IPS-NIHi7 (cell line): ENCODE measurements at regions not wholly inside any gene's neighbourhood (a gene's known extent, or its start where the extent isn't known, plus 50 kb on each side); places are given as distances from the start of the nearest gene placed in this dataset.

Experiments
- DNase-seq: peaks from one replicate; pipeline ENCODE4 v3.0.0; 2012; ENCODE audit warnings: mixed read lengths; ENCODE audit errors: extremely low spot score

GRCh38 chr2:151033271-151034248, 228.1 kb downstream of the RBM43 start:
- DNase-seq: no peak

DNA sequence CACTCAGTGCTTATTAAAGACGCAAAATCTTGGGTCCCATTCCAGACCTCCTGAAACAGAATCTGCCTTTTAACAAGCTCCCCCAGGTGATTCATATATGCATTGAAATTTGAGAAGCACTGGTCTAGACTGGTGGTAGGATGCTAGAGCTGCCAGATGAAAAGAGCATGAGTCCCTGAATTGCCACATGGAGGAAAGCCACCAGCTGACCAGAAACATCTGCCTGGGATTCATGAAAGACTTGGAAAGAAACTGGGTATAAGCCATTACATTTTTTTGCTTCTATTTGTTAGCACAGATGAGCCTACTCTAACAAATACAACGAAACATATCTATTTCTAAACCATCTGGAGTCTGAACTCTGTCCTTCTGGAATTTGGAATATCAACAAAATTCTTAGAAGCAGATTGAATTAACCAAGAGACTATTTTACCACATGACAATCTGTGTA, 228.9 kb downstream of the RBM43 start:
- DNase-seq: no peak

DNA sequence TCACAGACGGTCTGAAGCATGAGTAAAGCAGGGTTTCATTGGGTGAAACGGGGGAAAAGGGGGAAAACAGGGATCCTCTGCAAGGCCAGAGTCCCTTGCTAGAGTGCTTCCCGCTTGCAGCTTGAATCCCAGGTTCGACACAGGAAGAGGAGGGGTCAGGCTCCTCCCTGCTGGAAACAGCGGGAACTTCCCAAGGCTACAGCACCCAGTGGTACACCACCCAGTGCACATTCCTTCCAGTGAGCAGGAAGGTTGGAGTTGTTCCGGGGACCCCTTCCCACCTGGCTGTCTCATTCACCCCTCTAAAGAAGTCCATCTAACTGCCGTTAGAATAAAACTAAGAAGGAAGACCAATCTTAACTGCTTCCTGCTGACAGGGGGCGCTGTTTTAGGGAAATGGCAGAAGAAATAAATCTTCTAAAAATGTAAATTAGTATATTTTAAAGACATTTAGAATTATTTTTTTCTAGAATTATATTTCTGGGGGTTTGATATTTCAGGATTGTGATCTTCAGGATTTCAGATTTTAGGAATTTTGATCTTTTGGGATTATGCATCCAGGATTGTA, 230.9 kb downstream of the RBM43 start:
- no peak for DNase-seq

DNA sequence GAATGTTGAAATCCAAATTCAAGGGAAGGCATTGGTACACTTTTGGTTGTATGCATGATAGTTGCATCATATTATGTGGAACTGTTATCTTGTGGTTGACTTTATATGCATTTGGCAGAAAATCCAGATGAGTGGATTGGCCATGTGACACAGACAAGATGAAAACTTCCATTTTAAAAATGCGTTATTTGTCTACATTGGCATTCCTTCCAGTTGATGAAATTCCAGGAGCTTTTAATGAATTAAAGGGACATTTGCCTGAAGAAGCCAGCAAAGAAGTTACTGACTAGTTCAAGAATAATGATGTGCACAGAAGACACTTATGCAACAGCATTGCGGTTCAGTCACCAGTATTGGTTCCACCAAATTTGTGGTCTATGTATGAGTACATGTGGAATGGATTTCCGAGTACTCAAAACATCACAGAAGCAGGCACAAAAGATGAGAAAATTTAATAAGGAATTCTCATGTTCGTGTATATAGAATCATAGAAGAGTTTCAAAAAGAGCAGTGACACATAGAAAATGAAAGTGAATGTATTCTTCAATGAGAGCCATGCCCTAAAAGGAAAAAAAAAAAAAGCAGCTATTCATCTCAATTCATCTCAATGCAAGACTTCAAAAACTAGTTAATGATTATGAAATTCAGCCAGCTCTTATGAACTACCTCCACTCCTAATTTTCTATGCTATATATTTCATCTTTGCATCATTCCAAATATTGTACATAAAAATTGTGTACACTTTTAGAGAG, 232.1 kb downstream of the RBM43 start:
- no peak for DNase-seq

- no peak for DNase-seq
These were observed 232.9 kb downstream of the RBM43 start for GRCh38 chr2:151028691-151029176.

DNA sequence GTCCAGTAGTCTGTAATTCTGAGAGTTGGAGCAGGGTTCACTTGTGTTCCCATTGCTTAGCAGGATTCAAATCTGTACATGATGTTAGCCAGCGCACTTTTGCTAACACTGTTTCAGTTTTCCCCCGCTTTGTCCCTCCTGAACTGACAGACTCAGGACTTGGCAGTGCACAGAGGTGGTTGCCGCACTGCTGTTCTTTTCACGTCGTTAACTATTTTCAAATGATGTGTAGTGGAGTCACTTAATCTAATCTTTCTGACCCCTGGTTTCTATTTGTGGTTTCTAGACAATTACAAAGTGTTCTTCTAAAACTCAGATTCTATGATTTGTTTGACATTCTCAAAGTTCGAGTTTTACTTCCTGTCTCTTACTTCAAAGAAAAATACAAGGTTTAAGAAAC, 234.5 kb downstream of the RBM43 start:
- DNase-seq: no peak

DNA sequence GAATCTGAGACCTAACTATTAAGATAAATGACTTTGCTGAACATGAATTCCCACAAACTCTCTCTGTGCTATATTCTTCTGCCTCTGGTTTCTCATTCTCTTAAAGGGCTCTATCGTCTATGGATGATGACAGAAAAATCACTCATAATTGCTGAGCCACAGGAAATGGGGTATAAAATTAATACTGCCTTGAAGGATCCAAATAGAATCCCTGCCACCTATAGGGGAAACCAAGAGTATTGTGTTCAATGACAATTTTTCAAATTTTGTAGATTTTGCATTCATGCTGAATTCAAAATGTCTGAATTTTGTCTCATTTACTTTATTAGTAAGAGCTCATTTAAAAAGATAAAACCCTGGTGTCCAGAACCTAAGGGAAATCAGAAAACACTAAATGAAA, 235.8 kb downstream of the RBM43 start:
- no peak for DNase-seq

DNA sequence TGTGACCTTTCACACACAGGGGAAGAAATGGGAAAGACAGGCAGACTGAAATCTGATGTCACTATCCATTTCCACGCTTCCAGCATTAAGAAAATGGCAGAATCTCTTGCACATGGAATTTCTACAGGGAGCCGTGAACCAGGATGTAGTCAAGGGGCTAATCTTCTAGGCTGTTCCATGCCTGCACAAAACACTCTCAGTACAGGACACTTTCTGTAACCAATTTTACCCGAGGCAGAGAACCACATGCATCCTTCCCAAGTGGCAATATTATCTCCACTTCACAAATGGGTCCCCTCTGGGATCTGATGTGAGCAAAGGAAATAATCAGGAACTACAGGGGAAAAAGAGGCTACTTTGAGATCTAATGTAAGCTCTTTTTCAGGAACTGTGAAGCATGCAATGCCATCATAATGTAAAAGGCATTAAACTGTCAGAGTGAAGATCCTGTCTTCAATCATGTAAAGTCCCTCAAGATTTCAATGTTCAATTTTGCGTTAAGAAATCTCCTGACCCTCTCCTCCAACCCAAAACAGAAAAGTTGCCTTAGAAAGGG, 236.9 kb downstream of the RBM43 start:
- DNase-seq: no peak

DNA sequence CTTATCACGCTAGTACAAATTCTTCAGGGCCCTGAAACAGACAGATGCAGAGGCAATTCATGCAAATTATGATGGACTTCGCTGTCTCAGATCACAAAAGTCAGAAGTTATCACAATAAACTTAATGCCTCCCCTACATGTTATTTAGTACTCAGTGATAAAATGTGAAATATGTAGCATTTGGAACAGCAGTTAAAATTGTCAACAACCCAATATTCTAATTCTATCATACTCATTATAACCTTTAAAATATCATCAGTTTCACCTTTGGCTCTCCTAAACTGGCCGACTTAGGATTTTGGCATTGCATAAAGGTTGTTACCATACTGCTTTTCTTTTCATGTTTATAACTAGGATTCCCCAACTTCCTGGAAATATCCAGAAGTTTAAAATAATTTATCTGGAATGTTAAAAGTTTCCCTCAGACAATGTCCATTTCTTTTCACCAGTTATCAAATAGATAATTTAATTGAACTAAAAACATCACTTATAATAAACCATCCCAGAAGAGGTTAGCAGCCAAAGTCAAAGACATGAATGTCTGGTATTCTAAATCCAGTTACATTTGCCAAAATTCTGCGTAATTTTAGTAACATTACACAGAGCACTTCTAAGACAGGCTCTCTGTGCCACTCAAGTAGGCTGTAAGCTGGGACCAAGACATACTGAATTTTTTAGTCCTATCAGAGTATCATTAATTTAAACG, 239.8 kb downstream of the RBM43 start:
- no peak for DNase-seq

DNA sequence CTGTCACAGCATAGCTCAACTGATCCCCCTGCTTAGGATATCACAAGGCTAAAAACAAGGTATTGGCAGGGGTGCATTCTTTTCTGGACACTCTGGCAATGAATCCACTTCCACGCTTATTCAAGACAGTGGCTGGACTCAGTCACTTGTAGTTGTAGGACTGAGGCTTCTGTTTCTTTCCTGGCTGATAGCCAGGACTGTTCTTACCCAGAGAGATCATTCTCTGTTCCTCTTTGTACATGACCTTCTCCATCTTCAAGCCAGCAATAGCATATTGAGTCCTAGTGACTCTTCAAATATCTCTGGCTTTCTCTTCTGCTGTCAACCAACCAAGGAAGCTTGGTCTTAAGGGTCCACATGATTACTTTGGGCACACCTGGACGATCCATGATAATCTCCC, 241.3 kb downstream of the RBM43 start:
- DNase-seq: no peak

DNA sequence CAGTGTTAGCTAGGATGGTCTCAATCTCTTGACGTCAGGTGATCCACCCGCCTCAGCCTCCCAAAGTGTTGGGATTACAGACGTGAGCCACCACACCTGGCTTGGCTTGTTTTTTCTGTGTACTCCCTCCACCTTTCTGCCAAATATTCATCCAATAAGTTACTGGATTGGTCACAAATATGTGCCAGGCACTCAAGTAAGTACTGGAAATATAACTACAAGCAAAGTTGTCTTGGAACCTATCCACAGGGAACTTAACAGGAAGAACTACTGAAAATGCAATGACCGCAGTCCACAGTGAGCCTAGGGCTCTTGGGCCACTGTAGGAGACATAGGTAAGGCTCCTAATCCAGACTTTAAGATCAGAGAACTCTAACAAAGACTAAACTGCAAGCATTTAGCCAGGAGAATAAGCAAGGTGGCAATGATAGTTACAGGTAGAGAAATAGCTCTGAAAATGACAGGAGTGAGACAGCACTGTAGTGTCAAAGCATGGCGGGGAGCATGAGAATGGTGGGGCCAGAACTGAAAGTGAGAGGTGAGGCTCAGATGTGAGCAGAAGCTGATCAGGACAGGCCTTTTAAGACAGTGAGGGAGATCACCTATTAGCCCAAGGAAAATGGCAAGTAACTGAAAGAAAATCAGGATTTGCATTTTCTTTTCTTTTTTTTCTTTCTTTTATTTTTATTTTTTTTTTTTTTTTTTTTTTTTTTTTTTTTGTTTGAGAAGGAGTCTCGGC, 252.1 kb downstream of the RBM43 start:
- no peak for DNase-seq

- DNase-seq: no peak
These were observed 254.3 kb downstream of the RBM43 start for GRCh38 chr2:151007365-151007764.

- DNase-seq: no peak
These were observed 258.6 kb downstream of the RBM43 start for GRCh38 chr2:151002959-151003600.

DNA sequence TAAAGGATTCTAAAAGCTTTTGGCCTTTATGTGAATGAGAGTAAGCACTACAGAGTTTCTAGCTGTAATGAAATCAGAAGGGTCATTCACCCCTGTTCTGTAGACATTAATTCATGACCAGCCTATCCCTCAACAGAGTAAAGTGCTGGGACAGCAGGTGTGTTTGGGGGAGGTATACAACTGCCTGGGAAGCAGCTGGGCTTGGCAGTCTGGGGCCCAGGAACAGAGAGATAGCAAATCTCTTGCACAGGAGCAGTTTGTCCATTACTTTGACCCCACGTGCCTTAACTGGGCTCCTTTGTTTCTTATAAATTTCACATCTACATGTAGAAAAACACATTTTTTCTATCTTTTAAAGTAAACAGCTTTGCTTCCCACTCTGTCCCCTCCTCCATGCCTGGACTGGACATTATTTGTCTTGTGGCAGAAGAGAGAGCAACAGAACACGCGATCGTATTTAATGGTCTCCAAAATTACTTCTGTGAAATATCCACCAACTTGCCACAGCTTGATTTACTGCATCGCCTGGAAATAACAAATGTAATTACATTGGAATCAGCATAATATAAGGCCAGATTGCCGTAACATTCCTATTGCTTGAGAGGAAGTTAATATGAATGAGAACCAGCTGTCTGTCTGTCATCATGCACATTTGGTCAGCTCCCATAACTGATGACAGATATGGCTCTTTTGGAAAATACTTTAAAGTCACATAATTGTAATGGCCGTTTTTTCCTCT, 263.8 kb downstream of the RBM43 start:
- no peak for DNase-seq

DNA sequence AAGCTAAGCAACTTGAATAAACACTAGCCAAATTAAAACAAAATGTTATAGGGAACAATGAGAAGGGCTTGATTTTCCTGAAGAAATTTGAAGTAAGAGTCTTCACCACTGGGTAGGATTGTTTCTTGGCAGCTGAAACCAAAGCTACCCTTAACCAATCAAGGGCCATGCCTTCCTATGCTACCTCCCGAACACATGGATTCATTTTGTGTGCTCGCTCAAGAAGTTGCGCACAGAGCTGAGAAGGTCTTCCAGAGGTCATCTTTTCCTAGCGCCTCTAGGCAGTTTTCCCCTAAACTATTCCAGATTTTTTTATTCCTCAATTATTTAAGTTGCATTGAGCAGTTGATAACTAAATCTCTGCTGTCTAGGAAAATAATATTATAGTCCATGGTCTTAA, 264.6 kb downstream of the RBM43 start:
- no peak for DNase-seq

DNA sequence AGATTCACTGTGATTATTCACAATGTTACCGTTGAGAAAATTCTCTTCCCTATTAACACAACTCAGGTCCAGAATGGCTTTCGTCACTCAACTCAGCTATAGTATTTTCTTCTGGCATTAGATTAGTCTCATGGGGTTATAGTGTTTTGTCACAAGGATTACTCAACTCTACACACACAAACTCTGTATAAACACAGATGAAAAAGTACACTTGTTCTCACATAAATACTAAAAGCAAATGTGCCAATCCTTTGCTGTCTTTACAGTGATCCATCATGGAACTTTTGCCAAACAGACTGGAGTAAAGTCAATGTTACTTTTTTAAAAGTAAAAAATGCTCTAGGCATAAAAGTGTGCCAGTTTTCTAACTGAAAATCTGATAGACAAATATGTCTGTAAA, 267.6 kb downstream of the RBM43 start:
- DNase-seq: no peak

DNA sequence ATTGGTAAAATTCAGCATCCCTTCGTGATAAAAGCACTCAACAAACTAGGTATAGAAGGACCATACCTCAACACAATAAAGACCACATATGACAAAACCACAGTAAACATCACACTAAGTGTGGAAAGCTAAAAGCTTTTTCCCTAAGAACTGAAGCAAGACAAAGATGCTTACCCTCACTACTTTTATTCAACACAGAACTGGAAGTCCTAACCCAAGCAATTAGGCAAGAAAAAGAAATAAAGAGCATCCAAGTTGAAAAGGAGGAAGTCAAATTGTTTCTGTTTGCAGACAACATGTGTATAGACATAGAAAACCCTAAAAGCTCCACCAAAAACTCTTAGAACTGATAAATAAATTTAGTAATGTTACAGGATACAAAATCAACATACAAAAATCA, 271.7 kb downstream of the RBM43 start:
- DNase-seq: no peak

DNA sequence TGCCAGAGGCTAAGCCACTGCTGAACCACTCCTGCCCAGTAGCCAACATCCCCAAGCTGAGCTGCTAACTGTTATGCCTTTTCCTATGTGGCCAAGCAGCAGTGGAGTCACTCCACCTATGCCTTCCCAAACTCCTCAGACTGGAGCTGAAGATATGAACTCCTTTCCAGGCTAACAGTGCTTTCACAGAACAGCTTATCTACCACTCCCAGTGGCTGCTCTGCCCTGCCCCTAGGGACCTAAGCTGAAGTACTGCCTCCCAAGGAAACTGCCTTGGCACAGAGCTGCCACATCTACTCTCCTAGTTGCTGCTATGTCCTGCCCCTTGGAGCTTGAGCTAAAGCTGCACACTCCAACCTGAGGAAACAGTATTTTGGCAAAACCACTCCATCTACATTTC, 275.9 kb downstream of the RBM43 start:
- DNase-seq: no peak

GRCh38 chr2:150983314-150983897, 278.3 kb downstream of the RBM43 start:
- no peak for DNase-seq
